ENCODE measurements at regions not wholly inside any gene's neighbourhood (a gene's known extent, or its start where the extent isn't known, plus 50 kb on each side); places are given as distances from the start of the nearest gene placed in this dataset.

DNA sequence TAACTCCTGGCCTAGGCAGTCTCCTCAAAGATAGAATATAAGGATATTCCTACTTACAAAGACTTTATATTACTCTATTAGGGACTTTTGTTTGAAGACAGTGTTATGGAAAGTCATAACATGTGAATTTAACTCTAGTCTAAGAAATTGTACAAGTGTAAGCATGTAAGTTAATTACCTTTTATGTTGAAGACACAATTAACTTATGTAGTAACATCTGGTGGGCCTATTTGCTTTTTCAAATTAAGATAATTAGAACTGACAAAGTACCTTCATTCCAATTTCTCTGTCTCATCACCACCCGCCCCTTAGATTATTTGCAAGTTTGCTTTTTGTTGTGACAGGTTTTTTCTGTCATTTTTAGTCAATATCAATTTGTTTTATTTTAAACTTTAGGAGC lies 126.0 kb upstream of the THSD7A start:
- Histone ChIP-seq H3K4me3 (no peak overlapping the region), H3K9ac (ENCODE audit: insufficient read depth in 1 of 2, low read length in 2 of 2) (no peak overlapping the region), H3K9me3 (ENCODE audit: control insufficient read depth in 4 of 4, insufficient read depth in 3 of 4, low read length in 3 of 4) (no peaks in the 10 kb centered on the region), H3K4me1 (ENCODE audit: control insufficient read depth in 5 of 5, insufficient read depth in 5 of 5, low read length in 5 of 5) (no peaks in the 10 kb centered on the region), H3K36me3 (ENCODE audit: control insufficient read depth in 4 of 4, insufficient read depth in 4 of 4, low read length in 4 of 4) (no peaks in the 10 kb centered on the region), H3K27me3 (ENCODE audit: control insufficient read depth in 3 of 3, insufficient read depth in 3 of 3, low read length in 2 of 3) (no peaks in the 10 kb centered on the region), H3K27ac (ENCODE audit: low read depth in 1 of 2, low read length in 1 of 2) (no peak overlapping the region)
- 77 to 92% methylated on average over 1 of the region's 1 CpG for WGBS, 2 donors
- no peak for DNase-seq
- TF ChIP-seq, protein P1, sequence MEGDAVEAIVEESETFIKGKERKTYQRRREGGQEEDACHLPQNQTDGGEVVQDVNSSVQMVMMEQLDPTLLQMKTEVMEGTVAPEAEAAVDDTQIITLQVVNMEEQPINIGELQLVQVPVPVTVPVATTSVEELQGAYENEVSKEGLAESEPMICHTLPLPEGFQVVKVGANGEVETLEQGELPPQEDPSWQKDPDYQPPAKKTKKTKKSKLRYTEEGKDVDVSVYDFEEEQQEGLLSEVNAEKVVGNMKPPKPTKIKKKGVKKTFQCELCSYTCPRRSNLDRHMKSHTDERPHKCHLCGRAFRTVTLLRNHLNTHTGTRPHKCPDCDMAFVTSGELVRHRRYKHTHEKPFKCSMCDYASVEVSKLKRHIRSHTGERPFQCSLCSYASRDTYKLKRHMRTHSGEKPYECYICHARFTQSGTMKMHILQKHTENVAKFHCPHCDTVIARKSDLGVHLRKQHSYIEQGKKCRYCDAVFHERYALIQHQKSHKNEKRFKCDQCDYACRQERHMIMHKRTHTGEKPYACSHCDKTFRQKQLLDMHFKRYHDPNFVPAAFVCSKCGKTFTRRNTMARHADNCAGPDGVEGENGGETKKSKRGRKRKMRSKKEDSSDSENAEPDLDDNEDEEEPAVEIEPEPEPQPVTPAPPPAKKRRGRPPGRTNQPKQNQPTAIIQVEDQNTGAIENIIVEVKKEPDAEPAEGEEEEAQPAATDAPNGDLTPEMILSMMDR (IDR thresholded peaks at IDR 0.05; ENCODE audit: control extremely low read depth, extremely low read depth): no peak
- ATAC-seq (ENCODE audit: insufficient read depth, low FRiP score): no peak

DNA sequence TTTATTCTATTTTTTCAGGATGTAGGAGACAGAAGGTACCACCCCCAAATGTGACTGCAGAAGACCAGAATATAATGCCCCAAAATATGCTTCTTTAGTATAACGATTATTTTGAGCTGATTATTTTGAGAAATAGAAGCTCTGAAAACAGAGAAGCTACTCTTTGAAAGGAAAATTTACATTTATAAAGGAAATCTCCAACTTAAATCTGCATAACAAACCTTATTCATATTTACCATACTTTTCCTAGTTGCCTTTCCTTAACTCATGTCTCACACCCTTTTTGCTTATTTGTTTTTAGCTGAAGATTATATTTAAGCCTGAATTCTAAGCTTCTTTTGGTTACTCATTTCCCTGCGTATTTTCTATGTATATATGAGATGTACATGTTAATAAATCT lies 127.1 kb upstream of the THSD7A start:
- H3K9ac ChIP-seq (ENCODE audit: insufficient read depth in 1 of 2, low read length in 2 of 2): no peak overlapping the region
- H3K27me3 ChIP-seq (ENCODE audit: control insufficient read depth in 3 of 3, insufficient read depth in 3 of 3, low read length in 2 of 3): no peaks in the 10 kb centered on the region
- no peaks in the 10 kb centered on the region for H3K4me1 ChIP-seq (ENCODE audit: control insufficient read depth in 5 of 5, insufficient read depth in 5 of 5, low read length in 5 of 5)
- no peaks in the 10 kb centered on the region for H3K9me3 ChIP-seq (ENCODE audit: control insufficient read depth in 4 of 4, insufficient read depth in 3 of 4, low read length in 3 of 4)
- no peak overlapping the region for H3K4me3 ChIP-seq
- TF ChIP-seq, protein P1 (IDR thresholded peaks at IDR 0.05; ENCODE audit: control extremely low read depth, extremely low read depth): no peak
- 81 to 83% methylated on average over 2 of the region's 2 CpGs for WGBS, 2 donors
- H3K36me3 ChIP-seq (ENCODE audit: control insufficient read depth in 4 of 4, insufficient read depth in 4 of 4, low read length in 4 of 4): no peaks in the 10 kb centered on the region
- DNase-seq (no peak), ATAC-seq (ENCODE audit: insufficient read depth, low FRiP score) (no peak)
- H3K27ac ChIP-seq (ENCODE audit: low read depth in 1 of 2, low read length in 1 of 2): no peak overlapping the region

DNA sequence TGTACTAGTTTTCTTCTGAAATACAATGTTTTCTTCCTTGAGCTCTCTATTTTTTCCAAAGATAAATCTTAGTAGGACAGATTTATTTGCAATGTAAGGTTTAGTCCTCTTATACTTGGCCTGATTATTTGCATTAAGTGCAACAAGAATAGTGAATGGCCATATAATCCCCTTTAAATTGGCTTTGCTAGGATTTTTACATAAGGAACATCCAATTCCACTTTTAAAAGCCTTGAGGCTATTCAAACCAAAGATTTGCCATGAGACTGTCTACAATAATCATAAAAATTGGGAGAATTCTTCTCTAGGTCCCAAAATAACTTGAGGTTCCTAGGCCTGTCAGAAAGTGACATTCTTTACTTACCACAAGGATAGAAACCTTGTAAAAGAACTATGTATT lies 128.6 kb upstream of the THSD7A start:
- Histone ChIP-seq H3K4me1 (ENCODE audit: control insufficient read depth in 5 of 5, insufficient read depth in 5 of 5, low read length in 5 of 5) (no peaks in the 10 kb centered on the region), H3K36me3 (ENCODE audit: control insufficient read depth in 4 of 4, insufficient read depth in 4 of 4, low read length in 4 of 4) (no peaks in the 10 kb centered on the region), H3K9me3 (ENCODE audit: control insufficient read depth in 4 of 4, insufficient read depth in 3 of 4, low read length in 3 of 4) (no peaks in the 10 kb centered on the region), H3K4me3 (no peak overlapping the region), H3K27ac (ENCODE audit: low read depth in 1 of 2, low read length in 1 of 2) (no peak overlapping the region), H3K9ac (ENCODE audit: insufficient read depth in 1 of 2, low read length in 2 of 2) (no peak overlapping the region), H3K27me3 (ENCODE audit: control insufficient read depth in 3 of 3, insufficient read depth in 3 of 3, low read length in 2 of 3) (no peaks in the 10 kb centered on the region)
- DNase-seq (no peak), ATAC-seq (ENCODE audit: insufficient read depth, low FRiP score) (no peak)
- TF ChIP-seq, protein P1 (IDR thresholded peaks at IDR 0.05; ENCODE audit: control extremely low read depth, extremely low read depth): no peak

DNA sequence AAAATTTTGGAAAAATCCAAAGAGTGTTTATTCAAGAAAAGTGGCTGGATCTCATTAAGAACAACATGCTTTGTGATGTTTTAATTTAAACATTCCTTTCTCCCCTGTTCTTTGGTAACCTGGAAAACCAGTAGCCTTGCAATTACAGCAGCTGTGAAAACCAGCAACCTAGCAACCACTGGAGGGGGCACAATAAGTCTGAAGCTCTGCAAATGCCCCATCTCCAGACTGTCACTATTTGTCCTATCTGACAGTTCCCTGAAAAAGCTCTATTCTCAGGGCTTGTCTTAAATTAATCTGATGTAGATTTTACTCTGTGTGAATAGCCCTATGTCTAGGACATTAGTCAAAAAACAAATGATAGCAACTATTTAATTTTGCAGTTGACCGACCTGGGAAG lies 137.6 kb upstream of the THSD7A start:
- Histone ChIP-seq H3K4me3 (no peak overlapping the region), H3K27ac (ENCODE audit: low read depth in 1 of 2, low read length in 1 of 2) (no peak overlapping the region), H3K9ac (ENCODE audit: insufficient read depth in 1 of 2, low read length in 2 of 2) (no peak overlapping the region), H3K4me1 (ENCODE audit: control insufficient read depth in 5 of 5, insufficient read depth in 5 of 5, low read length in 5 of 5) (no peaks in the 10 kb centered on the region), H3K27me3 (ENCODE audit: control insufficient read depth in 3 of 3, insufficient read depth in 3 of 3, low read length in 2 of 3) (no peaks in the 10 kb centered on the region), H3K9me3 (ENCODE audit: control insufficient read depth in 4 of 4, insufficient read depth in 3 of 4, low read length in 3 of 4) (peaks cover 0 to 7% (median under 1%) of the 10 kb centered on the region in 4 donors), H3K36me3 (ENCODE audit: control insufficient read depth in 4 of 4, insufficient read depth in 4 of 4, low read length in 4 of 4) (no peaks in the 10 kb centered on the region)
- TF ChIP-seq, protein P1 (IDR thresholded peaks at IDR 0.05; ENCODE audit: control extremely low read depth, extremely low read depth): no peak
- WGBS, 2 donors: 71 to 81% methylated on average over 1 of the region's 1 CpG
- ATAC-seq (ENCODE audit: insufficient read depth, low FRiP score) (no peak), DNase-seq (no peak)

Data from lung (tissue), 11 donors.